Fibroblast of villous mesenchyme (primary cell): ENCODE measurements at regions not wholly inside any gene's neighbourhood (a gene's known extent, or its start where the extent isn't known, plus 50 kb on each side); places are given as distances from the start of the nearest gene placed in this dataset.

Experiments used
- DNase-seq: peaks from one replicate; pipeline ENCODE4 v3.0.0-alpha.2; 2010; ENCODE audit warnings: low read depth
- H3K4me3 ChIP-seq: 2 replicates; pipeline ENCODE4 v1.5.1; 2011; ENCODE audit warnings: low read depth, mild to moderate bottlenecking, low read length
- TF ChIP-seq, protein P1 (sequence below): IDR thresholded peaks from 2 replicates; pipeline ENCODE4 v1.5.1; 2012; ENCODE audit warnings: low read depth, mild to moderate bottlenecking, low read length; ENCODE audit not compliant: insufficient read depth

GRCh38 chr15:100794008-100794407, 85.6 kb upstream of the ALDH1A3 start:
- H3K4me3 ChIP-seq = no peak overlapping the region
- TF ChIP-seq, protein P1, sequence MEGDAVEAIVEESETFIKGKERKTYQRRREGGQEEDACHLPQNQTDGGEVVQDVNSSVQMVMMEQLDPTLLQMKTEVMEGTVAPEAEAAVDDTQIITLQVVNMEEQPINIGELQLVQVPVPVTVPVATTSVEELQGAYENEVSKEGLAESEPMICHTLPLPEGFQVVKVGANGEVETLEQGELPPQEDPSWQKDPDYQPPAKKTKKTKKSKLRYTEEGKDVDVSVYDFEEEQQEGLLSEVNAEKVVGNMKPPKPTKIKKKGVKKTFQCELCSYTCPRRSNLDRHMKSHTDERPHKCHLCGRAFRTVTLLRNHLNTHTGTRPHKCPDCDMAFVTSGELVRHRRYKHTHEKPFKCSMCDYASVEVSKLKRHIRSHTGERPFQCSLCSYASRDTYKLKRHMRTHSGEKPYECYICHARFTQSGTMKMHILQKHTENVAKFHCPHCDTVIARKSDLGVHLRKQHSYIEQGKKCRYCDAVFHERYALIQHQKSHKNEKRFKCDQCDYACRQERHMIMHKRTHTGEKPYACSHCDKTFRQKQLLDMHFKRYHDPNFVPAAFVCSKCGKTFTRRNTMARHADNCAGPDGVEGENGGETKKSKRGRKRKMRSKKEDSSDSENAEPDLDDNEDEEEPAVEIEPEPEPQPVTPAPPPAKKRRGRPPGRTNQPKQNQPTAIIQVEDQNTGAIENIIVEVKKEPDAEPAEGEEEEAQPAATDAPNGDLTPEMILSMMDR = no peak
- DNase-seq = no peak

- H3K4me3 ChIP-seq = no peak overlapping the region
- TF ChIP-seq, protein P1 = no peak
- no peak for DNase-seq
Measured at GRCh38 chr15:100801256-100801900, 78.3 kb upstream of the ALDH1A3 start.

DNA sequence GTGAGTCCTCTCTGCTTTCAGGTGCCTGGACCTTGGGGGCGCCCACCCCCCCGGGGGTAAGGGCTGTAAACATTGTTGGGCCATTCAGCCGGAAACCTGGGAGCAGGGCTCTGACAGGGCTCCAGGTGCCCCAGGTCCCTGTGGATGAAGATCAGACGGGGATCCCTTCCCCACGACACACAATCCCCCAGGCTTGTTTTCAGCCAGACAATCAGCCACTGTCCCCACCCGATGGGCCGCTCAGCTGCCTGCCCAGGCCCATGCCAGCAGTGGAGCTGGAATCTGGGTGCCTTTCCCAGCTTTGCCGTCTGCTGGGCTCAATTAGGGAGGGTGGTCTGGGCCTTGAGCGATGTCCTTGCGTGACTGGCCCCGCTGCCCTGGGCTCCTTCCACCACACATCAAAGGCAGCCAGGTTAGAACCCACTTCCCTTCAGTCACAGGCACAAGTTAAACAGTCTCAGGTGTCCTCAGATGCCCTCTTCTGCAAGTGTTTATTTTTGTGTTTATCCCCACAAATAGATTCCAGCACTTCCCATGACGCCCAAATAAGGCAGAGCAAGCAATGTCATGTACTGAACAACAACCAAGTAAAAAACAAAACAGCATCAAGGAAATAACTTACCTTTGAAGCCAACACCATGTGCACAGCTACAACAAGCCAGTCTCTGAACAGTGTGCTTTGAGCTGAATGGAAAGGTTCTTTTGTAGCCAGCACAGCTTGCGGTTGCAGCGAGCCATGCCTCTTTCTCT, 77.0 kb upstream of the ALDH1A3 start:
- TF ChIP-seq, protein P1 = no peak
- DNase-seq = peak; percentile 15
- H3K4me3 ChIP-seq = no peak overlapping the region

- TF ChIP-seq, protein P1 = no peak
- no peak overlapping the region for H3K4me3 ChIP-seq
- no peak for DNase-seq
Measured at GRCh38 chr15:100803171-100803440, 76.5 kb upstream of the ALDH1A3 start.

- no peak for DNase-seq
- no peak overlapping the region for H3K4me3 ChIP-seq
- TF ChIP-seq, protein P1 = no peak
Measured at GRCh38 chr15:100806157-100806556, 73.5 kb upstream of the ALDH1A3 start.

GRCh38 chr15:100807028-100807427, 72.6 kb upstream of the ALDH1A3 start:
- no peak overlapping the region for H3K4me3 ChIP-seq
- no peak for DNase-seq
- TF ChIP-seq, protein P1 = no peak
